ENCODE measurements at regions not wholly inside any gene's neighbourhood (a gene's known extent, or its start where the extent isn't known, plus 50 kb on each side); places are given as distances from the start of the nearest gene placed in this dataset.

DNA sequence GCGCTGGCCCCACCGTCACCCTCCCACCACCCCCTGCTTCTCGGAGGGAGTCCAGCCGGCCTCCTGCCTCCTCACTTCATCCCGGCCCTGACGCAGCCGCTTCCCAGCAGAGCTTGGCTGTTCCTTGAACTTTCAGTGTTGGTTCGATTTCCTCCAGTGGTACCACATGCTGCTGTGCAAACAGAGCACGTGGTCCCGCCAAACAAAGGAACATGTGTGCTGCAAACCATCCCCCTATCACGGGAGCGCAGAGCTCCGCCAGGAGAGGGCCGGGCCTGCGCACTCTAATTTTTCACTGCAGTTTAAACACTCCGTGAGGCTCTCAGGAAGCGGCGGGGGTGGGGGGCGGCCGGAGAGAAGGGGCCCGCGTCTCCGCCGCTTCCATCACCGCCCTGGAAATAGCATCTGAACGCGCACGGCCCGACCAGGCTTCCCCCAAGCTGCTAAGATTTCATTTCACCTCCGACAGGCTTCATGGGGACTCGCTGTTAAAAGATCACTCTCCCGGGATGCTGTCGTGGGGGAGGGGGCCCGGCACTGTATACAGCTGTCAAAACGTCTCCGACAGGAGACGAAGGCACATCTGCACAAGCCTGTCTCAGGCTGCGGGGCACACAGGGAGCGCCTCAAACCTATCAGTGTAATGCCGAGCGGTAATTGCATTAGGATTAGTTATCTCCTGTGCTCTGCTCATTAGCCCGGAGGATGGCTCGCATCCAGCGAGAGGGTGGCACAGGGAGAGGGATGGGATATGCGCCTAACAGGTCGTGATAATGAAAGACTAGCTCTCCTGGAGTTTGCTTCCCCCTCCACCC is 269.9 kb upstream of the SORL1-AS1 start (continued):
- TF ChIP-seq, protein P1, sequence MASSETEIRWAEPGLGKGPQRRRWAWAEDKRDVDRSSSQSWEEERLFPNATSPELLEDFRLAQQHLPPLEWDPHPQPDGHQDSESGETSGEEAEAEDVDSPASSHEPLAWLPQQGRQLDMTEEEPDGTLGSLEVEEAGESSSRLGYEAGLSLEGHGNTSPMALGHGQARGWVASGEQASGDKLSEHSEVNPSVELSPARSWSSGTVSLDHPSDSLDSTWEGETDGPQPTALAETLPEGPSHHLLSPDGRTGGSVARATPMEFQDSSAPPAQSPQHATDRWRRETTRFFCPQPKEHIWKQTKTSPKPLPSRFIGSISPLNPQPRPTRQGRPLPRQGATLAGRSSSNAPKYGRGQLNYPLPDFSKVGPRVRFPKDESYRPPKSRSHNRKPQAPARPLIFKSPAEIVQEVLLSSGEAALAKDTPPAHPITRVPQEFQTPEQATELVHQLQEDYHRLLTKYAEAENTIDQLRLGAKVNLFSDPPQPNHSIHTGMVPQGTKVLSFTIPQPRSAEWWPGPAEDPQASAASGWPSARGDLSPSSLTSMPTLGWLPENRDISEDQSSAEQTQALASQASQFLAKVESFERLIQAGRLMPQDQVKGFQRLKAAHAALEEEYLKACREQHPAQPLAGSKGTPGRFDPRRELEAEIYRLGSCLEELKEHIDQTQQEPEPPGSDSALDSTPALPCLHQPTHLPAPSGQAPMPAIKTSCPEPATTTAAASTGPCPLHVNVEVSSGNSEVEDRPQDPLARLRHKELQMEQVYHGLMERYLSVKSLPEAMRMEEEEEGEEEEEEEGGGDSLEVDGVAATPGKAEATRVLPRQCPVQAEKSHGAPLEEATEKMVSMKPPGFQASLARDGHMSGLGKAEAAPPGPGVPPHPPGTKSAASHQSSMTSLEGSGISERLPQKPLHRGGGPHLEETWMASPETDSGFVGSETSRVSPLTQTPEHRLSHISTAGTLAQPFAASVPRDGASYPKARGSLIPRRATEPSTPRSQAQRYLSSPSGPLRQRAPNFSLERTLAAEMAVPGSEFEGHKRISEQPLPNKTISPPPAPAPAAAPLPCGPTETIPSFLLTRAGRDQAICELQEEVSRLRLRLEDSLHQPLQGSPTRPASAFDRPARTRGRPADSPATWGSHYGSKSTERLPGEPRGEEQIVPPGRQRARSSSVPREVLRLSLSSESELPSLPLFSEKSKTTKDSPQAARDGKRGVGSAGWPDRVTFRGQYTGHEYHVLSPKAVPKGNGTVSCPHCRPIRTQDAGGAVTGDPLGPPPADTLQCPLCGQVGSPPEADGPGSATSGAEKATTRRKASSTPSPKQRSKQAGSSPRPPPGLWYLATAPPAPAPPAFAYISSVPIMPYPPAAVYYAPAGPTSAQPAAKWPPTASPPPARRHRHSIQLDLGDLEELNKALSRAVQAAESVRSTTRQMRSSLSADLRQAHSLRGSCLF (CRISPR knock-in tag; IDR thresholded peaks at IDR 0.05; ENCODE audit: borderline replicate concordance), result peak; percentile 71; the same call in 1 of the 2 replicates
- TF ChIP-seq ZNF446 (CRISPR knock-in tag; IDR thresholded peaks at IDR 0.05), result 0 out of 2 replicates have a peak, but pooled peaks have one; percentile 39
- no peak; the same call in 1 of the 2 replicates for TF ChIP-seq ZBTB21 (CRISPR knock-in tag; IDR thresholded peaks at IDR 0.05)
- no peak for TF ChIP-seq CBX2 (IDR thresholded peaks at IDR 0.05; ENCODE audit: low read depth, low read length)
- TF ChIP-seq CBX2 (CRISPR knock-in tag; IDR thresholded peaks at IDR 0.05; ENCODE audit: low read depth), result peak; percentile 80; the same call in 1 of the 2 replicates
- TF ChIP-seq, protein P2, sequence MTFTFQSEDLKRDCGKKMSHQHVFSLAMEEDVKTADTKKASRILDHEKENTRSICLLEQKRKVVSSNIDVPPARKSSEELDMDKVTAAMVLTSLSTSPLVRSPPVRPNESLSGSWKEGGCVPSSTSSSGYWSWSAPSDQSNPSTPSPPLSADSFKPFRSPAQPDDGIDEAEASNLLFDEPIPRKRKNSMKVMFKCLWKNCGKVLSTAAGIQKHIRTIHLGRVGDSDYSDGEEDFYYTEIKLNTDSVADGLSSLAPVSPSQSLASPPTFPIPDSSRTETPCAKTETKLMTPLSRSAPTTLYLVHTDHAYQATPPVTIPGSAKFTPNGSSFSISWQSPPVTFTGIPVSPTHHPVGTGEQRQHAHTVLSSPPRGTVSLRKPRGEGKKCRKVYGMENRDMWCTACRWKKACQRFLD (CRISPR knock-in tag; IDR thresholded peaks at IDR 0.05; ENCODE audit: borderline replicate concordance), result 0 out of 2 replicates have a peak, but pooled peaks have one; percentile 91
- TF ChIP-seq, protein P3, sequence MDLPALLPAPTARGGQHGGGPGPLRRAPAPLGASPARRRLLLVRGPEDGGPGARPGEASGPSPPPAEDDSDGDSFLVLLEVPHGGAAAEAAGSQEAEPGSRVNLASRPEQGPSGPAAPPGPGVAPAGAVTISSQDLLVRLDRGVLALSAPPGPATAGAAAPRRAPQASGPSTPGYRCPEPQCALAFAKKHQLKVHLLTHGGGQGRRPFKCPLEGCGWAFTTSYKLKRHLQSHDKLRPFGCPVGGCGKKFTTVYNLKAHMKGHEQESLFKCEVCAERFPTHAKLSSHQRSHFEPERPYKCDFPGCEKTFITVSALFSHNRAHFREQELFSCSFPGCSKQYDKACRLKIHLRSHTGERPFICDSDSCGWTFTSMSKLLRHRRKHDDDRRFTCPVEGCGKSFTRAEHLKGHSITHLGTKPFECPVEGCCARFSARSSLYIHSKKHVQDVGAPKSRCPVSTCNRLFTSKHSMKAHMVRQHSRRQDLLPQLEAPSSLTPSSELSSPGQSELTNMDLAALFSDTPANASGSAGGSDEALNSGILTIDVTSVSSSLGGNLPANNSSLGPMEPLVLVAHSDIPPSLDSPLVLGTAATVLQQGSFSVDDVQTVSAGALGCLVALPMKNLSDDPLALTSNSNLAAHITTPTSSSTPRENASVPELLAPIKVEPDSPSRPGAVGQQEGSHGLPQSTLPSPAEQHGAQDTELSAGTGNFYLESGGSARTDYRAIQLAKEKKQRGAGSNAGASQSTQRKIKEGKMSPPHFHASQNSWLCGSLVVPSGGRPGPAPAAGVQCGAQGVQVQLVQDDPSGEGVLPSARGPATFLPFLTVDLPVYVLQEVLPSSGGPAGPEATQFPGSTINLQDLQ (CRISPR knock-in tag; IDR thresholded peaks at IDR 0.05), result no peak
- TF ChIP-seq MIER3 (CRISPR knock-in tag; IDR thresholded peaks at IDR 0.05; ENCODE audit: borderline replicate concordance), result peak; percentile 87; the same call in 1 of the 2 replicates
- no peak for TF ChIP-seq JUND (CRISPR knock-in tag; IDR thresholded peaks at IDR 0.05)
- TF ChIP-seq YEATS4 (CRISPR knock-in tag; IDR thresholded peaks at IDR 0.05; ENCODE audit: borderline replicate concordance), result no peak; the same call in 1 of the 2 replicates
- peak; percentile 69; the same call in 1 of the 2 replicates for TF ChIP-seq JDP2 (CRISPR knock-in tag; IDR thresholded peaks at IDR 0.05; ENCODE audit: borderline replicate concordance)
- TF ChIP-seq CENPX (CRISPR knock-in tag; IDR thresholded peaks at IDR 0.05), result no peak
- no peak for TF ChIP-seq ZNF619 (CRISPR knock-in tag; IDR thresholded peaks at IDR 0.05)
- 0 out of 2 replicates have a peak, but pooled peaks have one; percentile 39 for TF ChIP-seq ZNF879 (CRISPR knock-in tag; IDR thresholded peaks at IDR 0.05)
- TF ChIP-seq, protein P4, sequence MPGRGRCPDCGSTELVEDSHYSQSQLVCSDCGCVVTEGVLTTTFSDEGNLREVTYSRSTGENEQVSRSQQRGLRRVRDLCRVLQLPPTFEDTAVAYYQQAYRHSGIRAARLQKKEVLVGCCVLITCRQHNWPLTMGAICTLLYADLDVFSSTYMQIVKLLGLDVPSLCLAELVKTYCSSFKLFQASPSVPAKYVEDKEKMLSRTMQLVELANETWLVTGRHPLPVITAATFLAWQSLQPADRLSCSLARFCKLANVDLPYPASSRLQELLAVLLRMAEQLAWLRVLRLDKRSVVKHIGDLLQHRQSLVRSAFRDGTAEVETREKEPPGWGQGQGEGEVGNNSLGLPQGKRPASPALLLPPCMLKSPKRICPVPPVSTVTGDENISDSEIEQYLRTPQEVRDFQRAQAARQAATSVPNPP (CRISPR knock-in tag; IDR thresholded peaks at IDR 0.05), result no peak
- TF ChIP-seq ZNF350 (CRISPR knock-in tag; IDR thresholded peaks at IDR 0.05; ENCODE audit: borderline replicate concordance, low read depth), result peak; percentile 46; the same call in 1 of the 2 replicates
- TF ChIP-seq, protein P5, sequence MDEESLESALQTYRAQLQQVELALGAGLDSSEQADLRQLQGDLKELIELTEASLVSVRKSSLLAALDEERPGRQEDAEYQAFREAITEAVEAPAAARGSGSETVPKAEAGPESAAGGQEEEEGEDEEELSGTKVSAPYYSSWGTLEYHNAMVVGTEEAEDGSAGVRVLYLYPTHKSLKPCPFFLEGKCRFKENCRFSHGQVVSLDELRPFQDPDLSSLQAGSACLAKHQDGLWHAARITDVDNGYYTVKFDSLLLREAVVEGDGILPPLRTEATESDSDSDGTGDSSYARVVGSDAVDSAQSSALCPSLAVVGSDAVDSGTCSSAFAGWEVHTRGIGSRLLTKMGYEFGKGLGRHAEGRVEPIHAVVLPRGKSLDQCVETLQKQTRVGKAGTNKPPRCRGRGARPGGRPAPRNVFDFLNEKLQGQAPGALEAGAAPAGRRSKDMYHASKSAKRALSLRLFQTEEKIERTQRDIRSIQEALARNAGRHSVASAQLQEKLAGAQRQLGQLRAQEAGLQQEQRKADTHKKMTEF (CRISPR knock-in tag; IDR thresholded peaks at IDR 0.05), result peak; percentile 77; the same call in 1 of the 2 replicates

All from HepG2 (cell line).